Endothelial cell of umbilical vein (primary cell): ENCODE measurements at regions not wholly inside any gene's neighbourhood (a gene's known extent, or its start where the extent isn't known, plus 50 kb on each side); places are given as distances from the start of the nearest gene placed in this dataset.

Source experiments
- BruUV-seq: library from RNA; stranded (reverse); fragments of 400-500 nt; replicated peaks from 2 replicates; lab custom pipeline; 2021; lab: Mats Ljungman, UMichigan
- CTCF ChIA-PET: fragments of 300-600, 350-600 bp; sonication (Branson Sonifier 250); formaldehyde crosslinking; loops from one replicate; lab custom pipeline; 2021; ENCODE audit warnings: antibody characterized with exemption, inconsistent platforms; lab: Charles Lee
- POLR2A ChIA-PET: fragments of 300-600, 350-600 bp; sonication (Branson Sonifier 250); formaldehyde crosslinking; loops from one replicate; lab custom pipeline; 2021; ENCODE audit warnings: antibody characterized with exemption, inconsistent platforms; lab: Charles Lee
- DNase-seq: peaks from one replicate; pipeline ENCODE4 v3.0.0-alpha.2; 2011; ENCODE audit warnings: low read depth, low spot score
- FAIRE-seq: peaks from 2 replicates; lab custom pipeline; 2011; peaks lifted over from hg19 to GRCh38; lab: Jason Lieb, UNC
- H2AFZ ChIP-seq: 2 replicates; pipeline ENCODE4 v1.6.0; 2012; ENCODE audit warnings: low read depth, low read length, control low read depth, inconsistent platforms
- H3K27ac ChIP-seq: 2 replicates; pipeline ENCODE4 v1.5.1; 2011; ENCODE audit warnings: low read depth, mild to moderate bottlenecking, control low read depth, low read length, moderate library complexity; ENCODE audit not compliant: insufficient read depth
- H3K27me3 ChIP-seq, 2 experiments: 2 replicates each; pipeline versions ENCODE4 v1.6.0 to v1.6.1; 2011; ENCODE audit warnings: low read length in 2 of 2, mixed read lengths in 1 of 2; ENCODE audit not compliant: control insufficient read depth in 2 of 2, insufficient read depth in 2 of 2
- H3K36me3 ChIP-seq, 2 experiments: 2 replicates in 1 of 2; 3 replicates in 1 of 2; pipeline ENCODE4 v1.5.1; 2011; ENCODE audit warnings: low read length in 2 of 2, mild to moderate bottlenecking in 1 of 2, moderate library complexity in 1 of 2; ENCODE audit not compliant: control insufficient read depth in 2 of 2, insufficient read depth in 2 of 2; ENCODE audit errors: extremely low read depth in 1 of 2
- H3K4me1 ChIP-seq: 3 replicates; pipeline ENCODE4 v1.5.1; 2011; ENCODE audit warnings: mild to moderate bottlenecking, low read length; ENCODE audit not compliant: control insufficient read depth, insufficient read depth; ENCODE audit errors: extremely low read depth
- H3K4me2 ChIP-seq: 2 replicates; pipeline ENCODE4 v1.6.1; 2011; ENCODE audit warnings: low read length, control low read depth, mixed read lengths; ENCODE audit not compliant: insufficient read depth
- H3K4me3 ChIP-seq, 3 experiments: fragments of 200-600 bp in 1 of 3; sonication (generic), shearing (Covaris generic) in 1 of 3; replicated peaks in 1 of 3; 2 replicates each; pipeline ENCODE4 v1.5.1; 2011 to 2016; ENCODE audit warnings: control low read depth in 3 of 3, low read length in 3 of 3, mild to moderate bottlenecking in 2 of 3, inconsistent platforms in 1 of 3, low read depth in 1 of 3, moderate library complexity in 1 of 3; ENCODE audit not compliant: insufficient read depth in 1 of 3
- H3K79me2 ChIP-seq: 2 replicates; pipeline ENCODE4 v1.6.0; 2012; ENCODE audit warnings: low read length, inconsistent platforms; ENCODE audit not compliant: control insufficient read depth, insufficient read depth
- H3K9ac ChIP-seq: replicated peaks from 2 replicates; pipeline ENCODE3; 2011; ENCODE audit warnings: low read length, control low read depth; ENCODE audit not compliant: insufficient read depth; ENCODE audit errors: extremely low read depth
- H3K9me1 ChIP-seq: replicated peaks from 3 replicates; pipeline ENCODE4 v1.6.0; 2011; ENCODE audit warnings: mild to moderate bottlenecking, low read length; ENCODE audit not compliant: control insufficient read depth, insufficient read depth; ENCODE audit errors: extremely low read depth
- H3K9me3 ChIP-seq: replicated peaks from 2 replicates; pipeline ENCODE4 v1.5.1; 2012; ENCODE audit warnings: low read length, inconsistent platforms; ENCODE audit not compliant: control insufficient read depth, insufficient read depth
- H4K20me1 ChIP-seq: replicated peaks from 2 replicates; pipeline ENCODE3; 2011; ENCODE audit warnings: mild to moderate bottlenecking, low read length; ENCODE audit not compliant: control insufficient read depth, insufficient read depth; ENCODE audit errors: extremely low read depth
- EZH2 ChIP-seq: IDR thresholded peaks from 2 replicates; pipeline ENCODE4 v1.6.1; 2012; ENCODE audit warnings: borderline replicate concordance, low read depth, mild to moderate bottlenecking, moderate library complexity, low read length, inconsistent platforms; ENCODE audit not compliant: severe bottlenecking
- FOS ChIP-seq: IDR thresholded peaks from 2 replicates; pipeline ENCODE4 v1.6.1; 2011; ENCODE audit warnings: mild to moderate bottlenecking, low read length, moderate library complexity, borderline replicate concordance; ENCODE audit not compliant: insufficient read depth
- GATA2 ChIP-seq: IDR thresholded peaks from 2 replicates; pipeline ENCODE4 v1.7.0; 2011; ENCODE audit warnings: low read depth, mild to moderate bottlenecking, moderate library complexity, mixed read lengths, low read length; ENCODE audit not compliant: insufficient read length, insufficient read depth
- JUN ChIP-seq: IDR thresholded peaks from 2 replicates; pipeline ENCODE4 v1.6.1; 2011; ENCODE audit warnings: borderline replicate concordance, low read depth; ENCODE audit not compliant: insufficient read length, insufficient read depth
- MYC ChIP-seq: IDR thresholded peaks from one replicate; pipeline ENCODE4 v1.6.1; 2011; ENCODE audit warnings: mild to moderate bottlenecking, low read depth, low read length
- POLR2A ChIP-seq: IDR thresholded peaks from 2 replicates; pipeline ENCODE4 v1.6.1; 2012; ENCODE audit warnings: low read depth, mild to moderate bottlenecking, control low read depth, low read length
- POLR2AphosphoS5 ChIP-seq: IDR thresholded peaks from 2 replicates; pipeline ENCODE4 v1.6.1; 2012; ENCODE audit warnings: low read depth, mild to moderate bottlenecking, control low read depth, low read length, moderate library complexity; ENCODE audit not compliant: insufficient read depth
- dilution Hi-C: fragments of 300-500 bp; cut with MboI; formaldehyde crosslinking; loops from one replicate; pipeline ENCODE4 v1.15.0; 2019; ENCODE audit warnings: low sequenced_read_pairs; ENCODE audit not compliant: extremely low pct_ligation_motif_present
- intact Hi-C: fragments of 100-400 bp; cut with micrococcal nuclease; formaldehyde crosslinking; loops from one replicate; pipeline ENCODE4 v1.10.0; 2022
- TF ChIP-seq, protein P1 (sequence below), 2 donors: IDR thresholded peaks; 1 replicate in 1 of 2; 2 replicates in 1 of 2; pipeline ENCODE4 v1.5.1; 2011; ENCODE audit warnings: low read length in 2 of 2, mild to moderate bottlenecking in 2 of 2, moderate library complexity in 2 of 2, control low read depth in 1 of 2, inconsistent platforms in 1 of 2, low read depth in 1 of 2; ENCODE audit not compliant: insufficient read depth in 1 of 2; ENCODE audit errors: extremely low read depth in 1 of 2
- TF ChIP-seq, protein P2 (sequence below): IDR thresholded peaks from 2 replicates; pipeline ENCODE4 v1.6.1; 2011; ENCODE audit not compliant: insufficient read depth, insufficient read length

DNA sequence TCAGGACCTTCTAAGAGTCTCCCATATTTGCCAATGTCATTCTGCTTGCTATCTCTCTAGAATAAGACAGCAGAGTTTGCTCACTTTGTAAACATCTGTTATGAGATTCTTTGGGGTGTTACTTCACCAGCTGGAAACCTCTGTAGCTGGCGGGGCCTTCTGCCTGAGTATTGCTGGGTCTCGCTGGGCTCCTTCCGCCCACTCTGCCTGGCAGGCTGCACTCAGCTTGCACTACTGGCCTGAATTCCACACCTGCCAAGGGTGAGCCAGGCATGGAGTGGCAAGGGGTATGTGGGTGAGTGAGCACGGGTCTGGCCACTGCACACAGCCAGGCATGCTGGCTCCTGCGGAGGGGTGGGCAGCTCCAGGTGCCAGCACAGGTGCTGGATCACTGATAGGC, 267.3 kb upstream of the PDE3A start:
- no peaks in the 10 kb centered on the region for H3K9me1 ChIP-seq
- BruUV-seq: no TSS peak
- no peaks in the 10 kb centered on the region for H3K36me3 ChIP-seq
- H3K9me3 ChIP-seq: no peaks in the 10 kb centered on the region
- no peak overlapping the region for H2AFZ ChIP-seq
- H4K20me1 ChIP-seq: no peaks in the 10 kb centered on the region
- no peak for FAIRE-seq
- H3K9ac ChIP-seq: no peak overlapping the region
- H3K4me1 ChIP-seq: peaks cover 2% of the 10 kb centered on the region
- DNase-seq: no peak
- POLR2A ChIA-PET: interaction anchor here (0.9 kb wide), 1 partner anchor 444 kb away, joined by 5 read pairs; no protein-coding TSS in a partner anchor
- H3K27me3 ChIP-seq: no peaks in the 10 kb centered on the region
- dilution Hi-C loops (no loop called here), intact Hi-C loops (no loop called here)
- H3K27ac ChIP-seq: no peak overlapping the region
- H3K4me2 ChIP-seq: no peak overlapping the region
- H3K4me3 ChIP-seq: no peak overlapping the region
- CTCF ChIA-PET: interaction anchor here (1.0 to 1.2 kb wide), 3 partner anchors 9 to 500 kb away, joined by 3 to 5 read pairs (median 3); no protein-coding TSS in a partner anchor
- H3K79me2 ChIP-seq: no peaks in the 10 kb centered on the region
- TF ChIP-seq EZH2 (no peak), JUN (no peak), MYC (no peak), POLR2AphosphoS5 (no peak), GATA2 (no peak), POLR2A (no peak), FOS (no peak)
- TF ChIP-seq, protein P1, sequence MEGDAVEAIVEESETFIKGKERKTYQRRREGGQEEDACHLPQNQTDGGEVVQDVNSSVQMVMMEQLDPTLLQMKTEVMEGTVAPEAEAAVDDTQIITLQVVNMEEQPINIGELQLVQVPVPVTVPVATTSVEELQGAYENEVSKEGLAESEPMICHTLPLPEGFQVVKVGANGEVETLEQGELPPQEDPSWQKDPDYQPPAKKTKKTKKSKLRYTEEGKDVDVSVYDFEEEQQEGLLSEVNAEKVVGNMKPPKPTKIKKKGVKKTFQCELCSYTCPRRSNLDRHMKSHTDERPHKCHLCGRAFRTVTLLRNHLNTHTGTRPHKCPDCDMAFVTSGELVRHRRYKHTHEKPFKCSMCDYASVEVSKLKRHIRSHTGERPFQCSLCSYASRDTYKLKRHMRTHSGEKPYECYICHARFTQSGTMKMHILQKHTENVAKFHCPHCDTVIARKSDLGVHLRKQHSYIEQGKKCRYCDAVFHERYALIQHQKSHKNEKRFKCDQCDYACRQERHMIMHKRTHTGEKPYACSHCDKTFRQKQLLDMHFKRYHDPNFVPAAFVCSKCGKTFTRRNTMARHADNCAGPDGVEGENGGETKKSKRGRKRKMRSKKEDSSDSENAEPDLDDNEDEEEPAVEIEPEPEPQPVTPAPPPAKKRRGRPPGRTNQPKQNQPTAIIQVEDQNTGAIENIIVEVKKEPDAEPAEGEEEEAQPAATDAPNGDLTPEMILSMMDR (IDR thresholded peaks at IDR 0.05; ENCODE audit: extremely low read depth in 1 of 2, insufficient read depth in 1 of 2, low read depth in 1 of 2, low read length in 2 of 2): no peak
- TF ChIP-seq, protein P2, sequence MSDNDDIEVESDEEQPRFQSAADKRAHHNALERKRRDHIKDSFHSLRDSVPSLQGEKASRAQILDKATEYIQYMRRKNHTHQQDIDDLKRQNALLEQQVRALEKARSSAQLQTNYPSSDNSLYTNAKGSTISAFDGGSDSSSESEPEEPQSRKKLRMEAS: no peak
